ENCODE measurements at regions not wholly inside any gene's neighbourhood (a gene's known extent, or its start where the extent isn't known, plus 50 kb on each side); places are given as distances from the start of the nearest gene placed in this dataset.

DNA sequence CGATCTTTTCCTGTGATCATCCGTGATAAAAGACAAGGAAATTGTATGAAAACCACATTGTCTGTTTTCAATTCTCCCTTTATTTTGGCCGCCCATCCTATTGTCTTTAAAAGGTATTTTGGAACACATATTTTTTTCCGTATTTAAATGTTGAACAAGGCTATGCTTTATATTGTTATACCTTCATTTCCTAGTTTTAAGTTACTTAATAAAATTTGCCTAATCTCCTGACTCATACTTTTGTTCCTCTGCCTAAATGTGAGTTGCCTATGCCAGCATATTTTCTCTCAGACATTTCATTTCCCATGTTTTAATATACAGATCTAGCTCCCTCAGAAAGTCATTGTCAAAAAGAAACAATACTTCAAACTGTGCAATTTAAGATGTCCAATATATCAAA lies 104.2 kb downstream of the SLITRK6 start:
- no peaks in the 10 kb centered on the region for H3K4me1 ChIP-seq
- H3K27me3 ChIP-seq = no peaks in the 10 kb centered on the region
- no peak for DNase-seq
- no peak overlapping the region for H3K27ac ChIP-seq
- H3K36me3 ChIP-seq = no peaks in the 10 kb centered on the region
- WGBS, 5 donors = 52 to 60% (median 55%) methylated on average over 4 of the region's 4 CpGs
- no peak for TF ChIP-seq EP300 (IDR thresholded peaks at IDR 0.05)
- TF ChIP-seq POLR2A (IDR thresholded peaks at IDR 0.05) = no peak
- no peak for TF ChIP-seq POLR2AphosphoS5 (IDR thresholded peaks at IDR 0.05)
- TF ChIP-seq, protein P1, sequence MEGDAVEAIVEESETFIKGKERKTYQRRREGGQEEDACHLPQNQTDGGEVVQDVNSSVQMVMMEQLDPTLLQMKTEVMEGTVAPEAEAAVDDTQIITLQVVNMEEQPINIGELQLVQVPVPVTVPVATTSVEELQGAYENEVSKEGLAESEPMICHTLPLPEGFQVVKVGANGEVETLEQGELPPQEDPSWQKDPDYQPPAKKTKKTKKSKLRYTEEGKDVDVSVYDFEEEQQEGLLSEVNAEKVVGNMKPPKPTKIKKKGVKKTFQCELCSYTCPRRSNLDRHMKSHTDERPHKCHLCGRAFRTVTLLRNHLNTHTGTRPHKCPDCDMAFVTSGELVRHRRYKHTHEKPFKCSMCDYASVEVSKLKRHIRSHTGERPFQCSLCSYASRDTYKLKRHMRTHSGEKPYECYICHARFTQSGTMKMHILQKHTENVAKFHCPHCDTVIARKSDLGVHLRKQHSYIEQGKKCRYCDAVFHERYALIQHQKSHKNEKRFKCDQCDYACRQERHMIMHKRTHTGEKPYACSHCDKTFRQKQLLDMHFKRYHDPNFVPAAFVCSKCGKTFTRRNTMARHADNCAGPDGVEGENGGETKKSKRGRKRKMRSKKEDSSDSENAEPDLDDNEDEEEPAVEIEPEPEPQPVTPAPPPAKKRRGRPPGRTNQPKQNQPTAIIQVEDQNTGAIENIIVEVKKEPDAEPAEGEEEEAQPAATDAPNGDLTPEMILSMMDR (IDR thresholded peaks at IDR 0.05) = no peak
- no peak overlapping the region for H3K4me3 ChIP-seq
- peaks cover 0 to 9% (median 0%) of the 10 kb centered on the region in 4 donors for H3K9me3 ChIP-seq
- intact Hi-C loops (cut with DNase I; ENCODE audit: low total_unique reads) = no loop called here

DNA sequence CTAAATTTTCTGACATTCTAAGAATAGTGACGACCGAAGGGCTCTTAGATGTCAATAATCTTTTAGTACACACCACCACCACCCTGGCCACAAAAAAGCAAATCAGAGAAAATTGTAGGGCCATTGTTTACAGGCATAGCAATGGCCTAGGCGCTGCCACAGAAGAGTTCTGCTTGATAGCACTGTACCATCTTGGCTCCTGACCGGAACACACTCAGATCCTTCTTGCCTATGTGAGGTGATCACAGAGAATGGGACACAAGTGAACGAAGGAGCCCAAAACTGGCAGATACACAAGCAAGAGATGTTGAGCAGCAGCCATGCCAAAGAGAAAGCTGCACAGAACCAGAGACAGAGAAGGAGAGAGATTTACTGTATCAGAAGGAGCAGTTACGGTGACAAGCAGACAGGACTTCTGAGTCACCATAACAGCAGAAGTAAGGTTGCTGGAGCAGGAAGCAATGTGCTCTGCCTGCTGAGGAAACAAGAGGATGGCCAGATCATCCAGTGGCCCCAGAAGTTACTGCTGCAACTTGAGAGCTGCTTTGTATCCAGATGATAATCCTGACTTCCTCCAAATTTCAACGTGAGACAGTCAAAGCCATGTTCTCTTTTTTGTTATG lies 105.2 kb downstream of the SLITRK6 start:
- Histone ChIP-seq H3K27me3 (no peaks in the 10 kb centered on the region), H3K27ac (no peak overlapping the region), H3K4me1 (no peaks in the 10 kb centered on the region), H3K36me3 (no peaks in the 10 kb centered on the region), H3K9me3 (no peaks in the 10 kb centered on the region), H3K4me3 (no peak overlapping the region)
- intact Hi-C loops (cut with DNase I; ENCODE audit: low total_unique reads) = no loop called here
- TF ChIP-seq EP300 (IDR thresholded peaks at IDR 0.05) (no peak), POLR2AphosphoS5 (IDR thresholded peaks at IDR 0.05) (no peak), POLR2A (IDR thresholded peaks at IDR 0.05) (no peak)
- TF ChIP-seq, protein P1 (IDR thresholded peaks at IDR 0.05) = no peak
- DNase-seq = peak in 1 of 2 donors; percentile 13
- 71 to 77% (median 73%) methylated on average over 7 of the region's 7 CpGs for WGBS, 5 donors

DNA sequence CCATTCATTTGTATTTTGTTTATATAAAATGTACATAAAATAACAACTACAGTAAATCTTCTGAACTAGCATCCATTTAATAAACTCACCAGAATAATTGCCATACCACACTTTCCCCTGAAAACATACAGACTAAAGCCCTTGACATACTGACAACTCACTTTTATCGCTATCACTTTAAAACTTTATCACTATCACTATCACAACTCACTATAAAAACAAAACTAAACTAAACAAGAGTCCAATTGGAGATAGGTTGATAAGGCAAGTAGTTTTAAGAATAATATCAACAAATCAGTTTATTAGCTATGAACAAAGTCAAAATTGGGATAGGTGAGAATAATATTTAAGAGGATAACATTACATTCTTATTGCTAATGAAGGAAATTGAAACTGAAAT lies 108.9 kb downstream of the SLITRK6 start:
- Histone ChIP-seq H3K27me3 (no peaks in the 10 kb centered on the region), H3K9me3 (no peaks in the 10 kb centered on the region), H3K4me3 (no peak overlapping the region), H3K36me3 (no peaks in the 10 kb centered on the region), H3K4me1 (no peaks in the 10 kb centered on the region), H3K27ac (no peak overlapping the region)
- intact Hi-C loops (cut with DNase I; ENCODE audit: low total_unique reads) = no loop called here
- no peak for DNase-seq
- WGBS, 5 donors = 0 to 41% (median 0%) methylated on average over 1 of the region's 1 CpG
- TF ChIP-seq, protein P1 (IDR thresholded peaks at IDR 0.05) = no peak
- no peak for TF ChIP-seq POLR2AphosphoS5 (IDR thresholded peaks at IDR 0.05)
- TF ChIP-seq EP300 (IDR thresholded peaks at IDR 0.05) = no peak
- no peak for TF ChIP-seq POLR2A (IDR thresholded peaks at IDR 0.05)

DNA sequence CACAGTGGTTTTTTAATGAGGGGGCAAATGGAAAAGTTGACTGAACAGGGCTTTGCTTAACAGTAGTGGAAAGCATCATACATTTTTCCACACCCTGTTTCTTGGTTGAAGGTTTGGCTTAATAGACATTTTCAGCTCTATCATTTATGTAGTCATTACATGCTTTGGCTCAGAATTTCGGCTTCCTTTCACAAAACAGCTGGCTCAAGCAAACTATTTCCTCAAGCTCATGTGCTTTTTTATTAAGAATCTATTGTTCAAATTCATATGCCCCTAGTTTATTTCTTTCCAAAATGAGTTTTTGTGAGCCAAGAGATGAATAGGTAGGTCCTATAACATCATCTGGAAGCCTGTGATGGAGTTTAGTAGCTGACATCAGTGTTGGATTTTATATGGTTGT lies 113.8 kb downstream of the SLITRK6 start:
- intact Hi-C loops (cut with DNase I; ENCODE audit: low total_unique reads) = no loop called here
- H3K4me3 ChIP-seq = no peak overlapping the region
- no peak for DNase-seq
- H3K36me3 ChIP-seq = no peaks in the 10 kb centered on the region
- H3K27ac ChIP-seq = no peak overlapping the region
- H3K27me3 ChIP-seq = no peaks in the 10 kb centered on the region
- no peaks in the 10 kb centered on the region for H3K4me1 ChIP-seq
- TF ChIP-seq POLR2A (IDR thresholded peaks at IDR 0.05) = no peak
- no peak for TF ChIP-seq EP300 (IDR thresholded peaks at IDR 0.05)
- TF ChIP-seq, protein P1 (IDR thresholded peaks at IDR 0.05) = no peak
- no peak for TF ChIP-seq POLR2AphosphoS5 (IDR thresholded peaks at IDR 0.05)
- H3K9me3 ChIP-seq = no peaks in the 10 kb centered on the region
- 59 to 88% (median 84%) methylated on average over 1 of the region's 1 CpG for WGBS, 5 donors

Measured in stomach (tissue), 8 donors.